Urinary bladder (tissue), 3 donors: ENCODE measurements at regions not wholly inside any gene's neighbourhood (a gene's known extent, or its start where the extent isn't known, plus 50 kb on each side); places are given as distances from the start of the nearest gene placed in this dataset.
"Not testable (repeated sequence)": the region's sequence is repeated elsewhere in the genome, so short reads cannot be mapped to it uniquely, and the experiment has no call there.

ENCODE experiments used
- DNase-seq: peaks from one replicate; pipeline ENCODE4 v3.0.0-alpha.2; 2015; ENCODE audit errors: extremely low spot score
- H3K27ac ChIP-seq: one replicate; pipeline ENCODE4 v1.5.1; 2013; ENCODE audit warnings: low read depth, mild to moderate bottlenecking, moderate library complexity
- H3K36me3 ChIP-seq: one replicate; pipeline ENCODE4 v1.6.1; 2013; ENCODE audit warnings: mild to moderate bottlenecking, moderate library complexity; ENCODE audit not compliant: insufficient read depth
- H3K4me1 ChIP-seq: one replicate; pipeline ENCODE4 v1.6.1; 2013; ENCODE audit warnings: mild to moderate bottlenecking, moderate library complexity; ENCODE audit not compliant: insufficient read depth
- H3K4me3 ChIP-seq: one replicate; pipeline ENCODE4 v1.5.1; 2013; ENCODE audit warnings: low read depth, low read length
- WGBS: extraction: QIAGEN DNeasy Blood & Tissue Kit; methylation state at CpG from one replicate; pipeline ENCODE4 v1.1.7; 2013; 5-methylcytosine and 5-hydroxymethylcytosine counted together
- donor health status: healthy with polysubstance abuse.
- donor health status: healthy.

DNA sequence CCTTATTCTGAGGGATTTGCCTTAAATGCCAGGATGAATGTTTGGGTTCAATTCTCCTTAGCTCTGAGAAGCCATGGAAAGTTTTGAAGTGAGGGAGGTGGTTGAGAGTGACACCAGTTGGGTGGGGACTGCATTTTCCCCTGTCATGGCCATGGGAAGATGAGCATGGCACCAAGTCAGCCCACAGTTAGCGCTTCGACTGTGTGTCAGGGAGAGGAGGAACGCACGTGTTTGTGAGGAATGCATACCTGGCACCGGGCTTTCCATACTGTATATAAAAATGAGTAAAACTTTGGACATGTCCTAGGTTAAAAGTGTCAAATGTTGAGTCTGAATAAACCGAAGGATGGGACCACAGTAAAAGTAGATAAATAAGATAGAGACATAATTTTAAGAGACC is 187.5 kb upstream of the KL start:
- H3K4me3 ChIP-seq: no peak overlapping the region
- no peaks in the 10 kb centered on the region for H3K36me3 ChIP-seq
- WGBS: 95% methylated on average over 6 of the region's 6 CpGs
- no peaks in the 10 kb centered on the region for H3K4me1 ChIP-seq
- H3K27ac ChIP-seq: no peak overlapping the region
- DNase-seq: no peak

DNA sequence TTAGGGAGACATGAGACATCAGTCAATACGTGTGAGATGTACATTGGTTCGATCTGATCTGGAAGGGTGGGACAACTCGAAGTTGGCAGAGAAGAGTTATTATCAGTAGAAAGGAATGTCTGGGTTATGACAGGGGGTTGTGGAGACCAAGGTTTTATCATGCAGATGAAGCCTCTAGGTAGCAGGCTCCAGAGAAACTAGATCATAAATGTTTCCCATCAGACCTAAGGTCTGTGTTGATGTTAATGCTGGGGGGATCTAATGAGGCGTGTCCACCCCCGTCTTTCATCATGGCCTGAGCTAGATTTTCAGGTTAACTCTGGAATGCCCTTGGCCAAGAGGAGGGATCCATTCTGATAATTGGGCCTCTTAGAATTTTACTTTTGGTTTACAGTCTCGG is 187.0 kb upstream of the KL start:
- WGBS: 59% methylated on average over 6 of the region's 6 CpGs
- no peaks in the 10 kb centered on the region for H3K36me3 ChIP-seq
- DNase-seq: no peak
- no peaks in the 10 kb centered on the region for H3K4me1 ChIP-seq
- H3K4me3 ChIP-seq: no peak overlapping the region
- no peak overlapping the region for H3K27ac ChIP-seq

GRCh38 chr13:32829676-32830335 is 186.4 kb upstream of the KL start:
- no peak for DNase-seq
- no peak overlapping the region for H3K4me3 ChIP-seq
- WGBS: 72% methylated on average over 8 of the region's 8 CpGs

DNA sequence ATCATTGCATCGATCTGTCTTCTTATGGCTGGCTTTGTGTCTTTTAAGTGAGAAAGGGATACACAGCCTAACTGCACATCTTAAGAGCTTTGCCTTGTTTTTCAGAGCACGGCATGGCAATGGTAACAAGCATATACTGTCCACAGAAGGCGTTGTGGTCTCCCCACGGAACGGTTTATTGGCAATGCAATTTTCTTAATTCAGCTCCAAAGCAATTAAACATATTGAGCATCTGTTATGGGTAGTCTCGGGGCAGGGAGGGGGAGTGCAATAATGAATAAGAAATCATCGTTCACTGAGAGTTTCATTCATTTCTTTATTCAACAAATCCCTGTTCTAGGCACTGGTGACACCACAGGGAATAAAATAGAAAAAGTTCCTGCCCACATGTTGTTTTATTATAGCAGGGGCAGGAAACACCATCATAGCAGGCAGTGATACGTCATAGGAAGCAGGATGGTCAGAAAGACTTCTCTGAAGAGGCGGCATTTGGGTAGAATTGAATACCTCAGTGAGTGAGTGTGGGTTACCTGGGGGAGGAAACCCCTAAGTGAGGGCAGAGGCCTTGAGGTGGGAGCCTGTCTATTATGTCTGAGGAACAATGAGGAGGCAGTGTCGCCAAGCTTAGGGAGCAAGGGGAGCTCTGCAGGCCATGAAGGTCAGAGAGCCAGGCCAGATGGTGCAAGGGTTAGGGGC is 185.7 kb upstream of the KL start:
- Histone ChIP-seq H3K4me3 (no peak overlapping the region), H3K4me1 (no peaks in the 10 kb centered on the region), H3K36me3 (no peaks in the 10 kb centered on the region), H3K27ac (no peak overlapping the region)
- WGBS: 85% methylated on average over 10 of the region's 10 CpGs
- no peak for DNase-seq

More at GRCh38 chr13:32829676-32830335, 186.4 kb upstream of the KL start:
- no peak overlapping the region for H3K27ac ChIP-seq
- H3K4me1 ChIP-seq: no peaks in the 10 kb centered on the region
- no peaks in the 10 kb centered on the region for H3K36me3 ChIP-seq

- Histone ChIP-seq H3K4me3 (no peak overlapping the region), H3K36me3 (no peaks in the 10 kb centered on the region), H3K4me1 (no peaks in the 10 kb centered on the region), H3K27ac (no peak overlapping the region)
- no peak for DNase-seq
- WGBS: 81% methylated on average over 5 of the region's 5 CpGs
Observed at GRCh38 chr13:32837307-32837972, 178.8 kb upstream of the KL start.

DNA sequence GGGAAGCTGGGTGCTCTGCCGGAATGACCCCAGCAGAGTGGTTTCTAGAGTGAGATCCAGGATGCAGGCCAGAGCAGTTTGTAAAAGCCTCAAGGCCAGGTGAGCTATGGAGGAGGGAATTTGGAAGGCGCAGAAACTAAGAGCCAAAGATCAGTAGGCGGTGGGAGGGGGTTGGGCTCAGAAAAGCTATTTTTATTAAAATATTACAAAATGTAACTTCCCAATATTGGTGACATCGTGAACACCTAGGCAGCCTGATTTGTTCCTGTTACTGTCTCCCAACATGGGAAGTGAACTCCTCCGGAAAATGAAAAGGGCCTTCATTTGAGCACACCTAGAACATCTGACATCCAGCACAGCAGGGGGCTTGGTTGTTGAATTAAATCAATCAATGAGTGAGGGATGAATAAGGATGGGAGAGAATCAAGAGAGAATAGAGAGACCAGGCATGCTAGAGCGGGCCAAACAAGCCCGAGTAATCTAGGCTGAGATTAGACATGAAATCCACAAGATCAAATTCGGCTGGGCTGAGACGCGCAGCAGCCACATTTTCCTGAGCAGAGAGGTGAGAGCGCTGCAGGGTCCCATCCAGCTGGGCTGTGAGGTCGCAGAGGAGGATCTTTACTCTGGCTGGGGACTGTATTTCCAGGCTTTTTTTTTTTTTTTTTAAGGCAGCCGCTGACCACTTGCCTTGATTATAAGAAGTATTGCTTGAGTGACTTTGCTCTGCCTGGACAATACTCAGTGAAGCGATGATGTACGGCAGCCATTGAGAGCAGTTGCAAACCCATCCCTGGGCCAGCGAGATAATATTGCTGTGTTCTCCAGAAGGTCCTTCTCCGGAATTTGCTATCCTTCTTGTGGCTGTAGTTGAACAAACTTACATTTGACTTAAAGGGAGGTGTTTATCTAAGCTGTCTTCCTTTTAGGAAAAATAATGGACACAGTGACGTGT is 178.0 kb upstream of the KL start:
- H3K27ac ChIP-seq: peak overlapping the region; percentile 69
- no peak overlapping the region for H3K4me3 ChIP-seq
- H3K4me1 ChIP-seq: no peaks in the 10 kb centered on the region
- H3K36me3 ChIP-seq: no peaks in the 10 kb centered on the region
- 72% methylated on average over 18 of the region's 18 CpGs for WGBS
- no peak for DNase-seq

DNA sequence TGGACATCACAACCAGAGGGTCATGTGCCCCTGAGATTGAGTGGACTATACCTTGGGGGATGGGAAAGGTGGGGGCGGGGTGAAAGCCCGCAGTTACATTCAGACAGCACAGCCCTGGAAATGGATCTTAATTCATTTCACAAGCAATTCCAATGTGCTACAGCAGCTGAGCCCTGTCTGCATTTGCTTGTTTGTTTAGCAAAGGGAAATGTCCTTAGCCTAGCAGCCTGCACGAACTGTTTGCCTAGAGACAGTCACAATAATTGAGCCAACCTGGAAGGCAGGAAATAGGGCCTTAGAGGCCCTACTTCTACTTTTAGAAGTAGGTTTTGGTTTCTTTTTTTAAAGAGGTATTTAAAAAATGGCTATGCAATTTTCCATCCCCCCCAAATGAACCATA is 177.3 kb upstream of the KL start:
- H3K36me3 ChIP-seq: no peaks in the 10 kb centered on the region
- DNase-seq: peak; percentile 76
- H3K4me3 ChIP-seq: no peak overlapping the region
- 46% methylated on average over 3 of the region's 3 CpGs for whole genome bisulfite sequencing
- no peaks in the 10 kb centered on the region for H3K4me1 ChIP-seq
- peak overlapping the region; percentile 69 for H3K27ac ChIP-seq

GRCh38 chr13:32840113-32840512 is 176.1 kb upstream of the KL start:
- H3K36me3 ChIP-seq: no peaks in the 10 kb centered on the region
- DNase-seq: no peak
- WGBS: 86% methylated on average over 5 of the region's 5 CpGs
- no peak overlapping the region for H3K27ac ChIP-seq
- H3K4me1 ChIP-seq: no peaks in the 10 kb centered on the region
- H3K4me3 ChIP-seq: no peak overlapping the region

- Histone ChIP-seq H3K4me3 (no peak overlapping the region), H3K27ac (no peak overlapping the region)
Observed at GRCh38 chr13:32840989-32841713, 175.1 kb upstream of the KL start.

GRCh38 chr13:32845952-32846950 is 170.0 kb upstream of the KL start:
- no peak for DNase-seq
- H3K4me3 ChIP-seq: no peak overlapping the region
- no peak overlapping the region for H3K27ac ChIP-seq
- no peaks in the 10 kb centered on the region for H3K36me3 ChIP-seq
- WGBS: 79% methylated on average over 12 of the region's 12 CpGs
- H3K4me1 ChIP-seq: no peaks in the 10 kb centered on the region

More at GRCh38 chr13:32840989-32841713, 175.1 kb upstream of the KL start:
- Histone ChIP-seq H3K36me3 (no peaks in the 10 kb centered on the region), H3K4me1 (no peaks in the 10 kb centered on the region)
- WGBS: 58% methylated on average over 10 of the region's 10 CpGs
- no peak for DNase-seq

DNA sequence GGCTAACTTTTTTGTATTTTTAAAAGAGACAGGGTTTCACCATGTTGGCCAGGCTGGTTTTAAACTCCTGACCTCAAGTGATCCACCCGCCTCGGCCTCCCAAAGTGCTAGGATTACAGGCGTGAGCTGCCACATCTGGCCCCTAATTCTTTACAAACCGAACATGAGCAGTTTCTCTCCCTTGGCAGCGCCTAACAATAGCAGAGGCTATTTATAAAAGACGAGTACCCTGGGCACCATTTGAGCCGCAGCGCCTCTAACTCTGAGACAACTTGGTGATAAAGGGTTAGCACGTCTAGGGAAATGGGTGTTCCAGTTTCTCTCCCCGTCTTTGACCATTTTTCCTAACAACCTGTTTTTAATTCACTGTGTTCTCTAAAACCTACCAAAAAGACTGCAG is 168.2 kb upstream of the KL start:
- not testable (repeated sequence) for H3K4me1 ChIP-seq, H3K4me3 ChIP-seq, H3K27ac ChIP-seq, H3K36me3 ChIP-seq, DNase-seq
- 45% methylated on average over 10 of the region's 10 CpGs for WGBS

- no peaks in the 10 kb centered on the region for H3K36me3 ChIP-seq
- DNase-seq: no peak
- no peak overlapping the region for H3K4me3 ChIP-seq
- no peak overlapping the region for H3K27ac ChIP-seq
- H3K4me1 ChIP-seq: no peaks in the 10 kb centered on the region
- 88% methylated on average over 9 of the region's 9 CpGs for WGBS
Observed at GRCh38 chr13:32849369-32849768, 166.9 kb upstream of the KL start.
